ENCODE measurements at regions not wholly inside any gene's neighbourhood (a gene's known extent, or its start where the extent isn't known, plus 50 kb on each side); places are given as distances from the start of the nearest gene placed in this dataset.

DNA sequence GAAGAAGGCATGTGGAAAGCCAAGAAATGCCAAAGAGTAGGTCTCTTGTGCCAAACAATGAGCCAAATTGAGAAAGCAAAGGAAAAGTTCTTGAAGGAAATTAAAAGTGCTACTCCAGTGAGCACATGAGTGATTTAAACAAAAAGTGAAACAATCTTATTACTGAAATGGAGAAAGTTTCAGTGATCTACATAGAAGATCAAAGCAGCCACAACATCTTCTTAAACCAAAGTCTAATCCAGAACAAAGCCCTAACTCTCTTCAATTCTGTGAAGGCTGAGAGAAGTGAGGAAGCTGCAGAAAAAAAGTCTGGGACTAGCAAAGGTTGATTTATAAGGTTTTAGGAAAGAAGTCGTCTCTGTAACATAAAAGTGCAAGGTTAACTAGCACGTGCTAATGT is 259.6 kb downstream of the FLRT2 start:
- Histone ChIP-seq H2AFZ (ENCODE audit: low read length) (no peak overlapping the region), H3K36me3 (ENCODE audit: insufficient read depth, low read length) (no peaks in the 10 kb centered on the region), H4K20me1 (ENCODE audit: insufficient read depth, low read length) (no peaks in the 10 kb centered on the region), H3K27ac (ENCODE audit: low read depth, low read length) (no peak overlapping the region), H3K4me3 (ENCODE audit: insufficient read depth, low read length) (no peak overlapping the region), H3K79me2 (ENCODE audit: insufficient read depth, low read length) (no peaks in the 10 kb centered on the region), H3K9me3 (ENCODE audit: low read depth, low read length) (no peaks in the 10 kb centered on the region), H3K4me1 (ENCODE audit: insufficient read depth, low read length) (no peaks in the 10 kb centered on the region), H3K4me2 (ENCODE audit: insufficient read depth, low read length) (no peak overlapping the region), H3K27me3 (ENCODE audit: insufficient read depth, low read length) (no peaks in the 10 kb centered on the region)
- no peak for DNase-seq (ENCODE audit: insufficient read length, low spot score, missing footprints)
- TF ChIP-seq CTCF (IDR thresholded peaks at IDR 0.05; ENCODE audit: extremely low read depth, low read depth, low read length), result no peak

GRCh38 chr14:85788470-85789233 is 258.7 kb downstream of the FLRT2 start:
- H3K36me3 ChIP-seq (ENCODE audit: insufficient read depth, low read length), result no peaks in the 10 kb centered on the region
- no peaks in the 10 kb centered on the region for H3K27me3 ChIP-seq (ENCODE audit: insufficient read depth, low read length)
- no peaks in the 10 kb centered on the region for H4K20me1 ChIP-seq (ENCODE audit: insufficient read depth, low read length)
- no peak overlapping the region for H3K4me3 ChIP-seq (ENCODE audit: insufficient read depth, low read length)
- no peaks in the 10 kb centered on the region for H3K79me2 ChIP-seq (ENCODE audit: insufficient read depth, low read length)
- no peak for DNase-seq (ENCODE audit: insufficient read length, low spot score, missing footprints)
- H3K4me1 ChIP-seq (ENCODE audit: insufficient read depth, low read length), result no peaks in the 10 kb centered on the region
- no peaks in the 10 kb centered on the region for H3K9me3 ChIP-seq (ENCODE audit: low read depth, low read length)
- no peak overlapping the region for H3K27ac ChIP-seq (ENCODE audit: low read depth, low read length)
- no peak for TF ChIP-seq CTCF (IDR thresholded peaks at IDR 0.05; ENCODE audit: extremely low read depth, low read depth, low read length)
- no peak overlapping the region for H3K4me2 ChIP-seq (ENCODE audit: insufficient read depth, low read length)
- no peak overlapping the region for H2AFZ ChIP-seq (ENCODE audit: low read length)

GRCh38 chr14:85766295-85766694 is 236.4 kb downstream of the FLRT2 start:
- no peak for DNase-seq (ENCODE audit: insufficient read length, low spot score, missing footprints)
- H3K27ac ChIP-seq (ENCODE audit: low read depth, low read length), result no peak overlapping the region
- no peak for TF ChIP-seq CTCF (IDR thresholded peaks at IDR 0.05; ENCODE audit: extremely low read depth, low read depth, low read length)

DNA sequence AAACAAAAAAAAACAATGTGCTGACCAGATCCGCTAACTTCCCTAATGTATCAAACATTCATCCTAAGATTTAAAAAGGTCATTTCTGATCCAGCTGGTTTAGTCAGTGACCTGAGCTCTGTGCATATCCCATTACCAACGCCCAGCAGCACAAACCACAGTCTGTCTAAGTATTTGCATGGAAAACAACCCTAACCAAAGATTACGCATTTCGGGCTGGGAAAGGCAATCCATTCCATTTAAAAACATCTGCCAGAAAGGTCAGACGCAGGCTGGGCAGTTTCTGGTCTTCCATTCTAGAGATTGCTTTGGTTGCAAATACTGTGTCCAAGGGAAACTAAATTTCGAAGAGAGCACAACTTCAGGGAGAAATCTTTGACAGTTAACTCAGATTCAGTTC is 234.9 kb downstream of the FLRT2 start:
- Histone ChIP-seq H3K9me3 (ENCODE audit: low read depth, low read length) (no peaks in the 10 kb centered on the region), H3K4me3 (ENCODE audit: insufficient read depth, low read length) (no peak overlapping the region), H3K27me3 (ENCODE audit: insufficient read depth, low read length) (no peaks in the 10 kb centered on the region), H2AFZ (ENCODE audit: low read length) (no peak overlapping the region), H4K20me1 (ENCODE audit: insufficient read depth, low read length) (no peaks in the 10 kb centered on the region), H3K27ac (ENCODE audit: low read depth, low read length) (no peak overlapping the region), H3K36me3 (ENCODE audit: insufficient read depth, low read length) (no peaks in the 10 kb centered on the region), H3K4me2 (ENCODE audit: insufficient read depth, low read length) (no peak overlapping the region), H3K79me2 (ENCODE audit: insufficient read depth, low read length) (no peaks in the 10 kb centered on the region), H3K4me1 (ENCODE audit: insufficient read depth, low read length) (no peaks in the 10 kb centered on the region)
- peak; percentile 45 for DNase-seq (ENCODE audit: insufficient read length, low spot score, missing footprints)
- TF ChIP-seq CTCF (IDR thresholded peaks at IDR 0.05; ENCODE audit: extremely low read depth, low read depth, low read length), result no peak

More at GRCh38 chr14:85766295-85766694, 236.4 kb downstream of the FLRT2 start:
- Histone ChIP-seq H3K9me3 (ENCODE audit: low read depth, low read length) (no peaks in the 10 kb centered on the region), H4K20me1 (ENCODE audit: insufficient read depth, low read length) (no peaks in the 10 kb centered on the region), H3K36me3 (ENCODE audit: insufficient read depth, low read length) (no peaks in the 10 kb centered on the region), H3K79me2 (ENCODE audit: insufficient read depth, low read length) (no peaks in the 10 kb centered on the region), H3K4me2 (ENCODE audit: insufficient read depth, low read length) (no peak overlapping the region), H3K4me3 (ENCODE audit: insufficient read depth, low read length) (no peak overlapping the region), H2AFZ (ENCODE audit: low read length) (no peak overlapping the region), H3K27me3 (ENCODE audit: insufficient read depth, low read length) (no peaks in the 10 kb centered on the region), H3K4me1 (ENCODE audit: insufficient read depth, low read length) (no peaks in the 10 kb centered on the region)
